ENCODE measurements at regions not wholly inside any gene's neighbourhood (a gene's known extent, or its start where the extent isn't known, plus 50 kb on each side); places are given as distances from the start of the nearest gene placed in this dataset.
"Not testable (repeated sequence)": the region's sequence is repeated elsewhere in the genome, so short reads cannot be mapped to it uniquely, and the experiment has no call there.

- no peak for DNase-seq
Observed at GRCh38 chr12:87670448-87670847, 358.8 kb downstream of the C12orf50 start.

- no peak for DNase-seq
Observed at GRCh38 chr12:87667378-87667777, 361.8 kb downstream of the C12orf50 start.

- no peak for DNase-seq
Observed at GRCh38 chr12:87661786-87662377, 367.3 kb downstream of the C12orf50 start.

- no peak for DNase-seq
Observed at GRCh38 chr12:87660987-87661774, 368.0 kb downstream of the C12orf50 start.

- no peak for DNase-seq
Observed at GRCh38 chr12:87660291-87660690, 368.9 kb downstream of the C12orf50 start.

GRCh38 chr12:87656311-87656710 lies 372.9 kb downstream of the C12orf50 start:
- DNase-seq: no peak

- DNase-seq: no peak
Observed at GRCh38 chr12:87651670-87652425, 377.4 kb downstream of the C12orf50 start.

- no peak for DNase-seq
Observed at GRCh38 chr12:87642245-87642644, 387.0 kb downstream of the C12orf50 start.

GRCh38 chr12:87618199-87618598 lies 411.0 kb downstream of the C12orf50 start:
- no peak for DNase-seq

GRCh38 chr12:87612996-87613395 lies 416.2 kb downstream of the C12orf50 start:
- DNase-seq: no peak

- DNase-seq: no peak
Observed at GRCh38 chr12:87608321-87608720, 420.9 kb downstream of the C12orf50 start.

- DNase-seq: no peak
Observed at GRCh38 chr12:87603727-87604126, 425.5 kb downstream of the C12orf50 start.

GRCh38 chr12:87599459-87599858 lies 429.7 kb downstream of the C12orf50 start:
- DNase-seq: no peak

- DNase-seq: no peak
Observed at GRCh38 chr12:87597114-87597513, 432.1 kb downstream of the C12orf50 start.

- no peak for DNase-seq
Observed at GRCh38 chr12:87596636-87597035, 432.6 kb downstream of the C12orf50 start.

GRCh38 chr12:87596134-87596533 lies 433.1 kb downstream of the C12orf50 start:
- DNase-seq: no peak

- DNase-seq: no peak
Observed at GRCh38 chr12:87585882-87586557, 443.2 kb downstream of the C12orf50 start.

- not testable (repeated sequence) for DNase-seq
Observed at GRCh38 chr12:87579091-87579490, 450.1 kb downstream of the C12orf50 start.

GRCh38 chr12:87575906-87576305 lies 453.3 kb downstream of the C12orf50 start:
- DNase-seq: no peak

- not testable (repeated sequence) for DNase-seq
Observed at GRCh38 chr12:87566918-87567317, 462.3 kb downstream of the C12orf50 start.

GRCh38 chr12:87556985-87557384 lies 472.2 kb downstream of the C12orf50 start:
- no peak for DNase-seq

- not testable (repeated sequence) for DNase-seq
Observed at GRCh38 chr12:87531213-87531612, 498.0 kb downstream of the C12orf50 start.

- no peak for DNase-seq
Observed at GRCh38 chr12:87529413-87529812, 499.8 kb downstream of the C12orf50 start.

All from NCI-H2081 treated with DMSO at 0.1 percent for 48 hours (cell line).